Panc1 (cell line): ENCODE measurements at regions not wholly inside any gene's neighbourhood (a gene's known extent, or its start where the extent isn't known, plus 50 kb on each side); places are given as distances from the start of the nearest gene placed in this dataset.

Source experiments
- POLR2AphosphoS5 ChIP-seq: IDR thresholded peaks from 2 replicates; pipeline ENCODE4 v1.6.1; 2012; ENCODE audit warnings: mild to moderate bottlenecking, low read depth, low read length, moderate library complexity
- TF ChIP-seq, protein P1 (sequence below): fragments of 450-650 bp; IDR thresholded peaks from 2 replicates; pipeline ENCODE4 v1.5.1; 2017; ENCODE audit warnings: mild to moderate bottlenecking

DNA sequence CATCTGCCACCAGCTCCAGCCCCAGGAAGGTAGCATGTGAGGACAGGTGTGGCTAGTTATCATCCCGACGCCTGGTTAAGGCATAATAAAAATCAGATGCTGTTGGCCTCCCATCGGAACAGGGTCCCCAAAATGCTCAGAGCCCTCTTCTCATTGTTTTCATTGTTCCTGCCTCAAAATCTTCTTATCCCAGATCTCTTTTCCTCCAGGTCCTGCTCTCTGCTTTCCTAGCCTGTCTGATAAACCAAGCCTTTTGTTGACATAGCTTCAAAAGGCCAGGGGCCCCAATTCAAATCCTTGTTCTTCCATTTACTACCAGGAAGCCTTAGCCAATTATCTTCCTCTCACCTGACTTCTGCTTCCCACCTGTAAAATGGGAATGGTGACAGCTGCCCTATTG is 130.1 kb upstream of the ADRA1B start:
- TF ChIP-seq, protein P1, sequence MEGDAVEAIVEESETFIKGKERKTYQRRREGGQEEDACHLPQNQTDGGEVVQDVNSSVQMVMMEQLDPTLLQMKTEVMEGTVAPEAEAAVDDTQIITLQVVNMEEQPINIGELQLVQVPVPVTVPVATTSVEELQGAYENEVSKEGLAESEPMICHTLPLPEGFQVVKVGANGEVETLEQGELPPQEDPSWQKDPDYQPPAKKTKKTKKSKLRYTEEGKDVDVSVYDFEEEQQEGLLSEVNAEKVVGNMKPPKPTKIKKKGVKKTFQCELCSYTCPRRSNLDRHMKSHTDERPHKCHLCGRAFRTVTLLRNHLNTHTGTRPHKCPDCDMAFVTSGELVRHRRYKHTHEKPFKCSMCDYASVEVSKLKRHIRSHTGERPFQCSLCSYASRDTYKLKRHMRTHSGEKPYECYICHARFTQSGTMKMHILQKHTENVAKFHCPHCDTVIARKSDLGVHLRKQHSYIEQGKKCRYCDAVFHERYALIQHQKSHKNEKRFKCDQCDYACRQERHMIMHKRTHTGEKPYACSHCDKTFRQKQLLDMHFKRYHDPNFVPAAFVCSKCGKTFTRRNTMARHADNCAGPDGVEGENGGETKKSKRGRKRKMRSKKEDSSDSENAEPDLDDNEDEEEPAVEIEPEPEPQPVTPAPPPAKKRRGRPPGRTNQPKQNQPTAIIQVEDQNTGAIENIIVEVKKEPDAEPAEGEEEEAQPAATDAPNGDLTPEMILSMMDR, result no peak
- no peak for TF ChIP-seq POLR2AphosphoS5
